Activated CD8-positive, alpha-beta memory T cell treated with anti-CD3 and anti-CD28 coated beads, Interleukin-2, amount 50 U/mL, for 24 hours (primary cell): ENCODE measurements at regions not wholly inside any gene's neighbourhood (a gene's known extent, or its start where the extent isn't known, plus 50 kb on each side); places are given as distances from the start of the nearest gene placed in this dataset.

Experiments used
- DNase-seq: peaks from one replicate; pipeline ENCODE4 v3.0.0-alpha.2; 2020; ENCODE audit errors: extremely low read depth

DNA sequence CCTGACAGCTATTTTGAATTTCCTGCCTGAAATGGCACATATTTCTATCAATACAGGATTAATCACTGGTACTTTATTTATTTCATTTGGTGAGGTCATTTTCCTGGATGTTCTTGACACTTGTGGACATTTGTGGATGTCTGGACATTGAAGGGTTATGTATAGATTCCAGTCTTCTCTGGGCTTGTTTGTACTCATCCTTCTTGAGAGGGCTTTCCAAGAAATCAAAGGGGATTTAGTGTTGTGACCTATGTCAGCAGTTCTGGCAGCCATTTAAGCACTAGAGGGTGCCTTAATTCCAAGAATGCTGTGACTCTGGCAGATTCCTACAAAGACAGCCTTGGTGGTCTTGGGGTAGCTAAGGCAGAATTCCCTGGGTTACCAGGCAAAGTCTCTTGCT, 259.7 kb downstream of the CSNK1G3 start:
- DNase-seq: no peak

GRCh38 chr5:123763201-123763600, 251.2 kb downstream of the CSNK1G3 start:
- DNase-seq: no peak

DNA sequence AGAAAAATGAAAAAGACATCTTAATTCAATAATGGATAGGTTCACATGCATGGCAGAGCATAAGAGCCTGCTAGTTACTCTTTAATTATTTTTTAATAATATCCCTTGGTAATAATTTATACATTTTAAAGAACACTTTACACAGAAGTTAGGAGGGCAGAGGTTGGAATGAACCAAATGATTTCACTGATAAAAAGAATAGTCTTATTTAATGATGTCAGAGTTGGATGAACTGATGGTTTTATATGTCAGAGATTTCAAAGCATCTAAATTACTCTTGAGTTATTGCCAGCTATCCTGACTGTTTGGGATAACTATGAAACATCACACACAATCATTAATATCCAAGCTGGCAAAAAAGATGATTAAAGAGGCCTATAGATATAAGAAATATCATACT, 244.8 kb downstream of the CSNK1G3 start:
- DNase-seq: no peak

GRCh38 chr5:123756318-123756665, 244.3 kb downstream of the CSNK1G3 start:
- no peak for DNase-seq

- DNase-seq: no peak
Measured at GRCh38 chr5:123755653-123756317, 243.8 kb downstream of the CSNK1G3 start.

- DNase-seq: no peak
Measured at GRCh38 chr5:123754908-123755307, 242.9 kb downstream of the CSNK1G3 start.

- no peak for DNase-seq
Measured at GRCh38 chr5:123753937-123754891, 242.2 kb downstream of the CSNK1G3 start.

GRCh38 chr5:123753180-123753936, 241.4 kb downstream of the CSNK1G3 start:
- no peak for DNase-seq

DNA sequence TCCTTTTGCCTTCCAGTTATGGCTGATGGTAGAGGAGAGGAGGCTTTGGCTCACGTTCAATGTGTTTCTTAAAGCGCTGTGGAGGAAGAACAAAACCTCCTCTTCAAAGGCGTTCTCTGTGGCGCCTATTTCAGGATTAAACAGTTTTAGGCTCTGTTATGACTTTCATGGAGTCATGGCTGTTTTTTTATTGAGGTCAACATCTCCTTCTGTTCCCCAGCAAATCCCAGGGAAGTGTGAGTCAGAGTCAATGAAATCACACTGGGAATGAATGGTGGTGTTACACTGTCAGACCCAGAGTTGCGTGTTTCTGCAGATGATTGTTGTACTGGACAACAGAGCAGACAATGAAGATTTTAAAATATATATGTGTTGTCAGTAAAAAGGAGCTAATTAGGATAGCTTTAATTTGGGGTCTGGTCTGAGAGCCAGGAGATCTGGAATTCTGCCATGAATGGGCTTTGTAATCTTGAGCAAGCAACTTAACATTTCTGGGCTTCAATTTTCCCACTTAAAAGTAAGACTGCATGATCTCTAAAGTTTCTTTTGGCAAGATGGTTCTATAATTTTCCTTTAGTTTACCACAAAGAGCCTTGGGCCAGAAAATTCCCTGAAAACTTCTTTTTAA, 240.7 kb downstream of the CSNK1G3 start:
- DNase-seq: no peak

DNA sequence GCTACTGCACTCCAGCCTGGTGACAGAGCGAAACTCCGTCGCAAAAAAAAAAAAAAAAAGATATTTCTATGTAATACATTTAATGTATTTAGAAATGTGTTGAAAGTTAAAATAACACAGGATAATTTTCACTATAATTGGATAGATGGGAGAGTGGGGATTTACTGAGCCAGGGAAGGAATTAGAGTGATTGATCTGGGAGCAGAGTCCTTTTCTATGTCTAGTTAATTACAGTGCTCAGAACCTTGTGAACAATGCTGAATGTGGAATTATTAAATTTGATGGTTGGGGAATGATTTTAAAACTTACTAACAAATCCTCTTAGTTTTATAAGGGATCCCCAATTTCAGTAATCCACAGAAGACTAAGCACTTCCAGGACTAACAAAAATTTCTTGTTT, 239.7 kb downstream of the CSNK1G3 start:
- no peak for DNase-seq

GRCh38 chr5:123748239-123748638, 236.3 kb downstream of the CSNK1G3 start:
- DNase-seq: no peak

- DNase-seq: no peak
Measured at GRCh38 chr5:123746683-123747360, 234.8 kb downstream of the CSNK1G3 start.

GRCh38 chr5:123743990-123744583, 232.1 kb downstream of the CSNK1G3 start:
- no peak for DNase-seq

GRCh38 chr5:123735384-123735783, 223.4 kb downstream of the CSNK1G3 start:
- DNase-seq: no peak

- DNase-seq: no peak
Measured at GRCh38 chr5:123732257-123732656, 220.3 kb downstream of the CSNK1G3 start.

GRCh38 chr5:123722451-123722850, 210.5 kb downstream of the CSNK1G3 start:
- DNase-seq: no peak

DNA sequence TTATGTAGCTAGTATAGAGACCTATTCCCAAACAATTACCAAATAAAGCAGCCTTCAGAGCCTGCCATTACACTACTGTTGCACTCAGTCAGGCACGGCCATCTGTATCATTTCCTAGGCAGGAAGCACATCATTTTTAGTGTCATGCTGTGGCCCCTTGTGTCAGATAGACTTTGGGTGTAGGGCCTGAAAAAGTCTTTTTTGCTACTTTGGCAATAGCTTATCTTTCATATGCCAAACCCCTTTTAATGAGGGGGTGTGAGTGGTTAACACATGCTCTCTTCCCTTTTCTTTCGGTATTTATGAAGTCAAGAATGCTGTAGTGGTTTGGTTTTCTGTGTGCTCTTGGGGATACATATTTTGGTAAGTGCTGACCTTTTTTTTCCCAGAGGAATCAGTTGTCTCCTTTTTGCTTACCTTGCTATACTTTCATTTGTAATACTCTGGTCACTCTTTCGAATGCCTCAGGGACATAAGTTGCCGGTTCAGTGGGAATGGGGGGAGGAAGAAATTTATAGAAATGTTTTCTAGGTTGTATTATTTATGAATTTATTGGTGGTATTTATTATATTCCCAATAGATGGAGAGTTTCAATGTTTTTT, 209.8 kb downstream of the CSNK1G3 start:
- DNase-seq: no peak

- no peak for DNase-seq
Measured at GRCh38 chr5:123720955-123721354, 209.0 kb downstream of the CSNK1G3 start.

DNA sequence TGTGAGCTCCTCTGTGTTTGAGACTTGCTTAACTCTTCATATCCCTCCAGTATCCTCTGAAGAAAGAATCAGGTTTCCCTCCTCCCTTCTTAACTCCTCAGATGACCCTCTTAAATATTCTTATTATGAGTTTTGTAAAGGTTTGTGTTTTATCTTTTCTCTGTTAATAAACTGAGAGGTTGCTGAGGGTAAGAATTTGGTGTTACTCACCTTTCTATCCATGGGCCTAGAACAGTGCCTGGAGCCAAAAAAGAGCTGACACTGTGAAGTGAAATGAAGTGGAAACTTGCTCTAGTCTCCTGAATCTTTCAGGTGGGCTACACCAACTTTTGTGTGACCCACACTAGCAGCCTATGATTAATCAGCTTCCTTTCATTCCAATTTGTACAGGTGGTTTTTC, 208.4 kb downstream of the CSNK1G3 start:
- DNase-seq: no peak

- no peak for DNase-seq
Measured at GRCh38 chr5:123719004-123719403, 207.0 kb downstream of the CSNK1G3 start.

- DNase-seq: no peak
Measured at GRCh38 chr5:123718238-123718637, 206.3 kb downstream of the CSNK1G3 start.
